ENCODE measurements at regions not wholly inside any gene's neighbourhood (a gene's known extent, or its start where the extent isn't known, plus 50 kb on each side); places are given as distances from the start of the nearest gene placed in this dataset.

DNA sequence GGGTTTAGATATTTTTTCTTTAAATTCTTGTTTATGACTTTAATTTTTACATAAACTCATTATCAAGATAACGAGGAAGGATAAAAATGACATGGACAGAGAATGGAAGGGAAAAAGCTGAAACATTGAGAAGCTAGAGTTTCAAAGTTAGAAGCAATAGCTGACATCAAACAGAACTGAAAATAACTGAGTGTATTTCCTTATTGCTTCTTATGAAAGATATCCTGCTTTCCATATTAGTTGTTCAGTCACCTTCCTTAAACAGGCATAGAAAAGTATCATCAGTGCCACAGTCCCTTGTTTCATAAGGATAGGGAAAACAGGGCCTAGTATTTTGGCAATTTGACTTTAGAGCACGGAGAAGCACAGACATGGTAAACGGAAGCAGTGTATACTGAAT lies 460.5 kb upstream of the GHITM start:
- Histone ChIP-seq H3K9me3 (ENCODE audit: insufficient read depth in 2 of 2, low read depth in 1 of 2, low read length in 1 of 2) (no peaks in the 10 kb centered on the region), H2BK12ac (ENCODE audit: low read depth, low read length) (no peak overlapping the region), H2AK5ac (ENCODE audit: low read depth, low read length) (no peak overlapping the region), H3K27me3 (replicated peaks in 1 of 4; ENCODE audit: control insufficient read depth in 3 of 4, extremely low read depth in 1 of 4, insufficient read depth in 3 of 4, low read length in 3 of 4) (no peaks in the 10 kb centered on the region), H4K20me1 (replicated peaks in 1 of 2; ENCODE audit: control insufficient read depth in 1 of 2, insufficient read depth in 2 of 2, low read length in 2 of 2) (no peaks in the 10 kb centered on the region), H3K18ac (ENCODE audit: extremely low read depth, low read length) (no peak overlapping the region), H2BK20ac (ENCODE audit: low read length) (no peak overlapping the region), H2BK120ac (replicated peaks; ENCODE audit: low read depth, low read length) (no peak overlapping the region), H3K79me1 (ENCODE audit: low read depth, low read length) (no peaks in the 10 kb centered on the region), H3K4me1 (replicated peaks in 1 of 4; ENCODE audit: control insufficient read depth in 3 of 4, insufficient read depth in 4 of 4, low read length in 3 of 4) (peaks cover 0 to 3% (median 1%) of the 10 kb centered on the region in 4 experiments; a peak in 1 of 7 replicates), H3K23ac (ENCODE audit: insufficient read length) (no peak overlapping the region), H3K56ac (replicated peaks; ENCODE audit: insufficient read length, low read depth, low read length) (no peak overlapping the region), H3K36me3 (ENCODE audit: control insufficient read depth in 2 of 4, insufficient read depth in 4 of 4, low read length in 3 of 4) (no peaks in the 10 kb centered on the region), H3K4ac (replicated peaks; ENCODE audit: insufficient read length, low read depth, low read length) (no peak overlapping the region), H3K14ac (ENCODE audit: insufficient read length) (no peak overlapping the region), H3K79me2 (ENCODE audit: control insufficient read depth in 1 of 2, insufficient read depth in 2 of 2, low read length in 2 of 2) (no peaks in the 10 kb centered on the region), H3K27ac (ENCODE audit: low read depth, low read length) (no peak overlapping the region), H2AFZ (ENCODE audit: low read length) (no peak overlapping the region), H4K91ac (replicated peaks; ENCODE audit: insufficient read length, low read length) (no peak overlapping the region), H2BK5ac (ENCODE audit: low read depth, low read length) (no peak overlapping the region), H4K5ac (ENCODE audit: insufficient read length, low read depth, low read length) (no peak overlapping the region), H4K8ac (ENCODE audit: extremely low read depth, insufficient read depth, low read length) (no peak overlapping the region), H3K4me3 (ENCODE audit: extremely low read depth in 1 of 4, insufficient read depth in 2 of 4, low read depth in 3 of 4, low read length in 4 of 4) (no peak overlapping the region), H3K4me2 (ENCODE audit: insufficient read depth in 1 of 2, low read depth in 2 of 2, low read length in 2 of 2) (no peak overlapping the region), H3K9ac (replicated peaks in 1 of 4; ENCODE audit: extremely low read depth in 1 of 4, low read depth in 3 of 4, low read length in 3 of 4) (no peak overlapping the region), H2BK15ac (ENCODE audit: low read length) (no peak overlapping the region), H3K23me2 (ENCODE audit: low read depth, low read length) (no peaks in the 10 kb centered on the region)
- no peak for FAIRE-seq
- DNase-seq (ENCODE audit: low read depth in 1 of 2, low spot score in 2 of 2), result no peak
- 100% methylated on average over 3 of the region's 3 CpGs; no CpG with 5 or more reads in 1 of the 2 experiments for WGBS, 2 experiments (ENCODE audit: extremely low coverage in 1 of 2, insufficient coverage in 1 of 2, insufficient read length in 1 of 2, insufficient replicate concordance in 2 of 2, low coverage in 1 of 2, low lambda C conversion rate in 2 of 2, missing lambda C conversion rate in 1 of 2)
- POLR2A ChIA-PET (ENCODE audit: partially characterized antibody), result no interaction called here
- CTCF ChIA-PET (ENCODE audit: partially characterized antibody), result no interaction called here
- TF ChIP-seq POLR2A (IDR thresholded peaks at IDR 0.05; ENCODE audit: control extremely low read depth in 1 of 2, low read depth in 2 of 2, low read length in 2 of 2) (no peak), CEBPB (IDR thresholded peaks at IDR 0.05; ENCODE audit: low read depth, low read length) (no peak), CBX5 (IDR thresholded peaks at IDR 0.05; ENCODE audit: low read depth, low read length) (no peak), TAF7 (optimal IDR thresholded peaks at IDR 0.05; ENCODE audit: borderline replicate concordance, low read depth, low read length) (no peak), BACH1 (IDR thresholded peaks at IDR 0.05; ENCODE audit: low read length) (no peak), EP300 (IDR thresholded peaks at IDR 0.05; ENCODE audit: borderline replicate concordance in 1 of 2, low read depth in 2 of 2, low read length in 2 of 2) (no peak), SRF (IDR thresholded peaks at IDR 0.05; ENCODE audit: low read depth, low read length) (no peak), RXRA (IDR thresholded peaks at IDR 0.05; ENCODE audit: insufficient read depth, low read depth, low read length) (no peak), RFX5 (IDR thresholded peaks at IDR 0.05; ENCODE audit: borderline replicate concordance, low read depth, low read length) (no peak), NANOG (IDR thresholded peaks at IDR 0.05; ENCODE audit: insufficient read depth, low read depth, low read length, poor library complexity, severe bottlenecking) (no peak), JUN (IDR thresholded peaks at IDR 0.05; ENCODE audit: low read depth, low read length) (no peak), KDM1A (IDR thresholded peaks at IDR 0.05; ENCODE audit: borderline replicate concordance, low read length) (no peak), SIX5 (IDR thresholded peaks at IDR 0.05; ENCODE audit: low read depth, low read length) (no peak)
- TF ChIP-seq, protein P1, sequence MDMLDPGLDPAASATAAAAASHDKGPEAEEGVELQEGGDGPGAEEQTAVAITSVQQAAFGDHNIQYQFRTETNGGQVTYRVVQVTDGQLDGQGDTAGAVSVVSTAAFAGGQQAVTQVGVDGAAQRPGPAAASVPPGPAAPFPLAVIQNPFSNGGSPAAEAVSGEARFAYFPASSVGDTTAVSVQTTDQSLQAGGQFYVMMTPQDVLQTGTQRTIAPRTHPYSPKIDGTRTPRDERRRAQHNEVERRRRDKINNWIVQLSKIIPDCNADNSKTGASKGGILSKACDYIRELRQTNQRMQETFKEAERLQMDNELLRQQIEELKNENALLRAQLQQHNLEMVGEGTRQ (IDR thresholded peaks at IDR 0.05; ENCODE audit: low read length), result no peak
